Activated CD8-positive, alpha-beta memory T cell treated with anti-CD3 and anti-CD28 coated beads, Interleukin-2, amount 50 U/mL, for 24 hours (primary cell): ENCODE measurements at regions not wholly inside any gene's neighbourhood (a gene's known extent, or its start where the extent isn't known, plus 50 kb on each side); places are given as distances from the start of the nearest gene placed in this dataset.
"Not testable (repeated sequence)": the region's sequence is repeated elsewhere in the genome, so short reads cannot be mapped to it uniquely, and the experiment has no call there.

ENCODE experiments used
- DNase-seq: peaks from one replicate; pipeline ENCODE4 v3.0.0-alpha.2; 2020; ENCODE audit errors: extremely low read depth

- no peak for DNase-seq
Observed at GRCh38 chr22:22822106-22822505, 65.5 kb upstream of the IGLL5 start.

- not testable (repeated sequence) for DNase-seq
Observed at GRCh38 chr22:22822553-22822952, 65.1 kb upstream of the IGLL5 start.

DNA sequence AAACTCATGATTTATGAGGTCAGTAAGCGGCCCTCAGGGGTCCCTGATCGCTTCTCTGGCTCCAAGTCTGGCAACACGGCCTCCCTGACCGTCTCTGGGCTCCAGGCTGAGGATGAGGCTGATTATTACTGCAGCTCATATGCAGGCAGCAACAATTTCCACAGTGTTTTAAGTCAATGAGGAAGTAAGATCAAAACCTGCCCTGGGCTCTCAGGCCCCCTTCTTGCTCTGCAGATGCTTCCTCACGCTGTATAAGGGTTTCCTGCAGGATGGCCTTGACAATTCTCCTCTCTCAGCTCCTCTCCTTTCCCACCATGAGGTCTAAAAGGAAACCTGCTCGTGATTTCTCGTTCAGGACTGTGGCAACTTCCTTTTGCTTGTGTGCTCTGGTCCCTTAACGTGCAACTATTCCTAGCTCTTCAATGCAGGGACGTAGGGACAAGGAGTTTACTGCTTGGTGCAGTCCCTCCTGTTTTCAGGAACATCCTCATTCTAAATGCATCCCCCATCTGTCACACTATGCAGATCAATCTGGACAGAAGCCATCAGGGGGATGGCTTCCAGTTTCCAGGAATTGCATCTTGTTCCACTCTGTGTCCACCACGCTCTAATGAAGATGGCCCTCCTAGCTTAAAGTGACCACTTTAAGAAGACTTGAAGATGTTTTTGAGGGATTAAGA, 64.3 kb upstream of the IGLL5 start:
- no peak for DNase-seq

GRCh38 chr22:22824340-22825212, 63.0 kb upstream of the IGLL5 start:
- no peak for DNase-seq

GRCh38 chr22:22825213-22825593, 62.4 kb upstream of the IGLL5 start:
- no peak for DNase-seq

- DNase-seq: no peak
Observed at GRCh38 chr22:22827187-22827939, 60.3 kb upstream of the IGLL5 start.

DNA sequence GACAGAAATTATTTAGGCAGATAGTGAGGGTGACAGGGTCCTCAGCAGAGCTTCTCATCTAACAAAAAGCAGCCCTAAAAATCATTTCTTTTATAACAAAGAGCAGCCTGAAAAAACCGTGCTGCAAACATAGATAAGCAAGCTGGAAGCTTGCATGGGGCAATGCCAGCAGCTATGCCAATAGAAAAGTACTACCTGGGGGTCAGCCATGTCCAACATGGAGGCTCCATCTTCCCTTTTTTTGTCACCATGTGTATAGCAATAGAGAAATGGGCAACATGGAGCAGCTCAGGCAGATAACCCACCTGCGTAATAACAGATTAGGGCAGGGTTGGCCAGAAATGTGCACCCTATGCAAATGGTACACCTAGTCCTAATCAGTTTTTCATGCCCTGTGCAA, 57.4 kb upstream of the IGLL5 start:
- no peak for DNase-seq

GRCh38 chr22:22830957-22831688, 56.5 kb upstream of the IGLL5 start:
- DNase-seq: no peak

DNA sequence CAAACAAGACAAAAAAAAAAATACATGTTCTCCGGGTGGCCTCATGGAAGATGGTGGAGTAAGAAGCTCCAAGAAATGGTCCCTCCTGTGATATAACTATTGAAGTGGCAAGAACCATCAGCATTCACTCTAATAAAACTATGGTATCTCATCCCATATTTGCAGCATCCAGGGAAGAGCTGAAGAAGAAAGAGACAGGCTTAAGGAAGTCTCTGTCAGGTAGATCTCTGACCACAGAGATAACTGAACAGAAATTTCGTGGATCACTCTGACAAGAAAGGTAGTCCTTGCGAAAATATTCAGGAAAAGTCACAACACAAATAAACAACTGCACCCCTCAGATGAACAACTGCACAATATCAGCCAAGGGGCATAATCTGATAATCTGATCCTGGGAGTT, 54.6 kb upstream of the IGLL5 start:
- DNase-seq: no peak

DNA sequence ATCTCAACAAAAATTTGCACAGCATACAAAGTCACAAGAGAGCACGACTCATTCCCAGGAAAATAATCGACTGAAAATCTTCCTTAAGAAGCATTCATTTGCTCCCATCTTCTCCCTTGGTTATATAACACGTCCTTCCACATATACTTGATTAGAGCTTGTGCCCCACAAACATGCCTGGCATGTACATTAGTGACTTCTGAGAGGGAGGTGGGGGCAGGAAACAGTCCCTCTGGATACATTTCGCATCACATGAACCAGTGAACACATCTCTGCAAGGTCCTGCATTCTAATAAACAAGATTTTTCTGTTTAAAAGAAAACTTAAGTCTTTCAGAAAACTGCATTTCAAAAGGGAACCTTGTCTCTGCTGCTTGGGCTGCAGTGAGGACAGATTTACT, 54.1 kb upstream of the IGLL5 start:
- no peak for DNase-seq

GRCh38 chr22:22834204-22834603, 53.4 kb upstream of the IGLL5 start:
- no peak for DNase-seq

DNA sequence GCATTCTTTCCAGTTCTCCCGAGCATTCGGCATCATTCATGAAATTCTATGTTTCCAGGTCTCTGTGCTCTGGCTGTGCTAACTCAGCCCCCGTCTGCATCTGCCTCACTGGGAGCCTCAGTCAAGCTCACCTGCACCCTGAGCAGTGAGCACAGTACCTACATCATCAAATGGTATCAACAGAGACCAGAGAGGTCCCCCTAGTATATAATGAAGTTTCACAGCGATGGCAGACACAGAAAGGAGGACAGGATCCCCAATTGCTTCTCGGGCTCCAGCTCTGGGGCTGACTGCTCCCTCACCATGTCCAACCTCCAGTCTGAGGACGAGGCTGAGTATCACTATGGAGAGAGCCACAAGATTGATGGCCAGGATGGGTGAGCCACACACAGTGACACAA, 52.8 kb upstream of the IGLL5 start:
- no peak for DNase-seq

DNA sequence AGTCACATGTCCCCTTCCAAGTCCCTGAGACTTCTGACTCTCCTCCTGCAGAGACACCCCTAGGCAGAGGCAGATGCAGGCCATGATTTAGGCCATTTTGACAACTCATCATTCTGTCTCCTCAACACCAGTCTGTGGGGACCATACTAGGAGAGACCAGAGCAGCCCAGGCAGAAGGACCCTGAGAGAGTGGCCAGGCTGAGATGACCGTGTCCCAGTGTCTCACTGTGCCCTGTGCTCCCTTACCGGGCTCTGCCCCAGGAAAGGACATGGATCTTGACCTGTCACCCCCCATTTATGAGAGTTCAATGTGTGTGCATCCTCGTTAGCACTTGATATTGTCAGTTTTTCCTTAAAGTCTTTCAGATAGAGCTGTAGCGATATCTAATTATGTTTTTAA, 52.4 kb upstream of the IGLL5 start:
- no peak for DNase-seq

DNA sequence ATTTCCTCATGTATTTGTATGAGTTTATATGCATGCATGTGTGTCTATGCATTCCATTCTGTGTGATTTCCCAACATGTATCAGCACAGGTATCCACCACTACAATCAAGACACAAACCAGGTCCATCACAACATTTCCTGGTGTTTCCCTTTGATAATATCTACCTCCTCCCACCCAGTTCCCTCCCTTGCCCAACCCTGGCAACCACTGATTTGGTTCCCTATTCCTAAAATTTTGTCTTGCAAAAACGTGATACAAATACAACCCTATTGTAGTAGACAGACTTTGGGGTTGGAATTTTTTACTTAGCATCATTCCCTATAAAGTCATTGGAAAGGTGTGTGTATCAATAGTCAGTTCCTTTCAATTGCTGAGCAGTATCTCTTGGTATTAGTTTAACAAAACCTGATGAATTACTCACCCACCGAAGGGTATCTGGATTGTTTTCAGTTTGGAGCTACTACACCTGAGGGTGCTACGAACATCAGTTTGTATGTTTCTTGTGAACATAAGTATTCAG, 51.8 kb upstream of the IGLL5 start:
- no peak for DNase-seq

GRCh38 chr22:22836635-22837034, 51.0 kb upstream of the IGLL5 start:
- no peak for DNase-seq
